ENCODE measurements at regions not wholly inside any gene's neighbourhood (a gene's known extent, or its start where the extent isn't known, plus 50 kb on each side); places are given as distances from the start of the nearest gene placed in this dataset.

- TF ChIP-seq CTCF (IDR thresholded peaks at IDR 0.05) = no peak
- no peak for TF ChIP-seq POLR2A (IDR thresholded peaks at IDR 0.05)
These were observed 372.7 kb upstream of the TOM1L1 start for GRCh38 chr17:54527941-54528340.
